ENCODE measurements at regions not wholly inside any gene's neighbourhood (a gene's known extent, or its start where the extent isn't known, plus 50 kb on each side); places are given as distances from the start of the nearest gene placed in this dataset.

GRCh38 chr11:134728186-134728585, 316.1 kb upstream of the B3GAT1 start:
- no peak for DNase-seq (ENCODE audit: extremely low read depth in 1 of 4, low spot score in 3 of 4)
- H2AFZ ChIP-seq (ENCODE audit: low read depth, low read length) = no peak overlapping the region
- no TSS peak for BruUV-seq (replicated peaks)
- H3K4me3 ChIP-seq = no peak overlapping the region
- no peaks in the 10 kb centered on the region; the same call in 1 of the 2 replicates for H4K20me1 ChIP-seq (replicated peaks; ENCODE audit: control insufficient read depth, insufficient read depth, low read length)
- H3K9me3 ChIP-seq (replicated peaks; ENCODE audit: control insufficient read depth, insufficient read depth, low read depth, low read length) = no peaks in the 10 kb centered on the region
- WGBS (ENCODE audit: insufficient coverage, low coverage, missing lambda C conversion rate) = 3% methylated on average over 8 of the region's 9 CpGs
- intact Hi-C loops (cut with micrococcal nuclease) (loop anchor here (5.0 to 10.0 kb wide), 2 partner anchors 136 to 333 kb away; no protein-coding TSS in a partner anchor), in situ Hi-C loops (cut with MboI) (no loop called here)
- no peak overlapping the region for H3K4me2 ChIP-seq (ENCODE audit: insufficient read depth, low read length)
- no peaks in the 10 kb centered on the region for H3K4me1 ChIP-seq (replicated peaks in 1 of 2; ENCODE audit: control insufficient read depth in 2 of 2, insufficient read depth in 2 of 2, low read length in 2 of 2)
- H3K79me2 ChIP-seq (ENCODE audit: control insufficient read depth, insufficient read depth, low read length) = no peaks in the 10 kb centered on the region
- ATAC-seq = no peak
- H3K27me3 ChIP-seq (ENCODE audit: control insufficient read depth in 2 of 2, insufficient read depth in 2 of 2, low read length in 2 of 2) = peaks cover 0 to 34% of the 10 kb centered on the region in 2 experiments; a peak in 4 of 5 replicates
- H3K27ac ChIP-seq (ENCODE audit: extremely low read depth, low read depth, low read length) = no peak overlapping the region
- ChIA-PET CTCF (ENCODE audit: low intra/inter-chr PET ratio) (no interaction called here), POLR2A (no interaction called here)
- FAIRE-seq = no peak
- no peaks in the 10 kb centered on the region for H3K9me1 ChIP-seq (ENCODE audit: control insufficient read depth, insufficient read depth, low read length)
- H3K9ac ChIP-seq (ENCODE audit: insufficient read depth in 1 of 2, low read depth in 2 of 2, low read length in 2 of 2) = no peak overlapping the region
- H3K36me3 ChIP-seq (ENCODE audit: control insufficient read depth, insufficient read depth, low read length) = no peaks in the 10 kb centered on the region
- TF ChIP-seq ZBTB11 (CRISPR knock-in tag; IDR thresholded peaks at IDR 0.05) (no peak), PKNOX1 (IDR thresholded peaks at IDR 0.05) (no peak), ZBTB8A (IDR thresholded peaks at IDR 0.05; ENCODE audit: partially characterized antibody) (no peak), CXXC5 (CRISPR knock-in tag; IDR thresholded peaks at IDR 0.05) (no peak), ETS2 (tag; IDR thresholded peaks at IDR 0.05; ENCODE audit: borderline replicate concordance, poor library complexity, severe bottlenecking) (no peak), BCL6 (CRISPR knock-in tag; IDR thresholded peaks at IDR 0.05) (no peak), ZBTB33 (CRISPR knock-in tag; IDR thresholded peaks at IDR 0.05) (no peak), DPF2 (IDR thresholded peaks at IDR 0.05) (no peak), TAF7 (tag; IDR thresholded peaks at IDR 0.05) (no peak), CHD2 (IDR thresholded peaks at IDR 0.05; ENCODE audit: low read depth, low read length) (no peak), ATF7 (IDR thresholded peaks at IDR 0.05) (no peak), PRPF4 (IDR thresholded peaks at IDR 0.05; ENCODE audit: insufficient read depth, low read depth, low read length, poor library complexity, severe bottlenecking) (no peak), PCBP1 (IDR thresholded peaks at IDR 0.05; ENCODE audit: low read depth, low read length, poor library complexity, severe bottlenecking) (no peak), ZNF764 (CRISPR knock-in tag; IDR thresholded peaks at IDR 0.05; ENCODE audit: low read depth) (no peak), ZNF449 (CRISPR knock-in tag; IDR thresholded peaks at IDR 0.05) (no peak), SMC3 (conservative IDR thresholded peaks at IDR 0.05; ENCODE audit: insufficient read depth, low read depth, low read length) (no peak)
